Keratinocyte (primary cell): ENCODE measurements at regions not wholly inside any gene's neighbourhood (a gene's known extent, or its start where the extent isn't known, plus 50 kb on each side); places are given as distances from the start of the nearest gene placed in this dataset.

Experiments used
- DNase-seq: peaks from one replicate; pipeline ENCODE4 v3.0.0-alpha.2; 2011; ENCODE audit warnings: low read depth, missing footprints, low spot score
- FAIRE-seq: peaks from 2 replicates; lab custom pipeline; 2011; peaks lifted over from hg19 to GRCh38; lab: Jason Lieb, UNC
- H2AFZ ChIP-seq: 2 replicates; pipeline ENCODE4 v1.6.0; 2012; ENCODE audit warnings: low read length, control low read depth, inconsistent platforms; ENCODE audit not compliant: control insufficient read depth
- H3K27ac ChIP-seq: 2 replicates; pipeline ENCODE4 v1.5.1; 2011; ENCODE audit warnings: low read length; ENCODE audit not compliant: control insufficient read depth, insufficient read depth
- H3K27me3 ChIP-seq: 3 replicates; pipeline ENCODE4 v1.6.0; 2011; ENCODE audit warnings: low read length; ENCODE audit not compliant: control insufficient read depth, insufficient read depth; ENCODE audit errors: extremely low read depth
- H3K36me3 ChIP-seq, 2 experiments: 2 replicates in 1 of 2; 3 replicates in 1 of 2; pipeline ENCODE4 v1.5.1; 2011; ENCODE audit warnings: low read length in 2 of 2, mild to moderate bottlenecking in 1 of 2; ENCODE audit not compliant: control insufficient read depth in 2 of 2, insufficient read depth in 2 of 2; ENCODE audit errors: extremely low read depth in 1 of 2
- H3K4me1 ChIP-seq: 3 replicates; pipeline ENCODE4 v1.5.1; 2011; ENCODE audit warnings: low read length; ENCODE audit not compliant: control insufficient read depth, insufficient read depth; ENCODE audit errors: extremely low read depth
- H3K4me2 ChIP-seq: 3 replicates; pipeline ENCODE4 v1.6.0; 2011; ENCODE audit warnings: low read depth, low read length; ENCODE audit not compliant: control insufficient read depth, insufficient read depth; ENCODE audit errors: extremely low read depth
- H3K4me3 ChIP-seq, 3 experiments: fragments of 200-600 bp in 1 of 3; sonication (generic) in 1 of 3; 2 replicates in 2 of 3; 3 replicates in 1 of 3; pipeline ENCODE4 v1.5.1; 2011 to 2016; ENCODE audit warnings: low read length in 3 of 3, mild to moderate bottlenecking in 3 of 3, control low read depth in 2 of 3, inconsistent platforms in 1 of 3, low read depth in 1 of 3, mixed read lengths in 1 of 3, mixed run types in 1 of 3, moderate library complexity in 1 of 3; ENCODE audit not compliant: control insufficient read depth in 2 of 3, insufficient read depth in 2 of 3; ENCODE audit errors: extremely low read depth in 1 of 3
- H3K79me2 ChIP-seq: 2 replicates; pipeline ENCODE4 v1.6.0; 2012; ENCODE audit warnings: low read length; ENCODE audit not compliant: control insufficient read depth, insufficient read depth
- H3K9ac ChIP-seq: 3 replicates; pipeline ENCODE4 v1.6.0; 2011; ENCODE audit warnings: low read length; ENCODE audit not compliant: control insufficient read depth, insufficient read depth; ENCODE audit errors: extremely low read depth
- H3K9me1 ChIP-seq: 3 replicates; pipeline ENCODE4 v1.6.0; 2011; ENCODE audit warnings: low read length; ENCODE audit not compliant: control insufficient read depth, insufficient read depth; ENCODE audit errors: extremely low read depth
- H3K9me3 ChIP-seq: 2 replicates; pipeline ENCODE4 v1.5.1; 2012; ENCODE audit warnings: low read depth, low read length; ENCODE audit not compliant: control insufficient read depth
- H4K20me1 ChIP-seq: 3 replicates; pipeline ENCODE4 v1.6.0; 2011; ENCODE audit warnings: low read length; ENCODE audit not compliant: control insufficient read depth, insufficient read depth; ENCODE audit errors: extremely low read depth
- EZH2 ChIP-seq: IDR thresholded peaks from one replicate; pipeline ENCODE4 v1.6.1; 2012; ENCODE audit warnings: inconsistent platforms, mild to moderate bottlenecking, low read length, moderate library complexity
- dilution Hi-C: fragments of 300-500 bp; cut with MboI; formaldehyde crosslinking; loops from one replicate; pipeline ENCODE4 v1.7.0; 2020; ENCODE audit warnings: low sequenced_read_pairs; ENCODE audit not compliant: extremely low pct_ligation_motif_present
- TF ChIP-seq, protein P1 (sequence below), 3 experiments: IDR thresholded peaks in 1 of 3; conservative IDR thresholded peaks in 1 of 3; optimal IDR thresholded peaks in 1 of 3; 2 replicates in 2 of 3; 3 replicates in 1 of 3; pipeline versions ENCODE3 to v1.5.1; 2011; ENCODE audit warnings: low read length in 3 of 3, mild to moderate bottlenecking in 3 of 3, moderate library complexity in 2 of 3, control low read depth in 1 of 3, inconsistent platforms in 1 of 3; ENCODE audit not compliant: insufficient read depth in 2 of 3; ENCODE audit errors: extremely low read depth in 1 of 3

DNA sequence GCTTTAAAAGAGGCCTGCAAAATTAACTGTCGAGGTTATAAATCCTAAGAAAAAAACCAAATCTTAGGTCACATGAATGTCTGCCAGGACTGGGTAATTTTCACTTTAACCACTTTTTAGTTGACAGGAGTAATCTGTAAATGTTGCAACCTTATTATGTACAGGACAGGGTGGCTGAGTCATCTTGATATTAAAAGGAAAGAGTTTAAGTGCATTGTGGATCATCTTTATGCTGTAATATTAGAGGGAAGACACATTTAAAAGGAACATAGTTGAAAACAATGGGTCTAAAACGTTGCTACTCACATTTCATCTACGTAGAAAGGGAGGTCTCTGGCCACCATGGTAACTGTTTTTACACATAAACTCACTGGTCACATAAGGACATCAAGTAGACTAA is 115.5 kb downstream of the LSMEM1 start:
- H2AFZ ChIP-seq = no peak overlapping the region
- H3K27me3 ChIP-seq = no peaks in the 10 kb centered on the region
- H3K4me2 ChIP-seq = no peak overlapping the region
- H3K4me3 ChIP-seq = no peak overlapping the region
- H3K79me2 ChIP-seq = no peaks in the 10 kb centered on the region
- no peaks in the 10 kb centered on the region for H3K36me3 ChIP-seq
- no peaks in the 10 kb centered on the region for H3K9me1 ChIP-seq
- FAIRE-seq = no peak
- no peaks in the 10 kb centered on the region for H3K9me3 ChIP-seq
- dilution Hi-C loops = no loop called here
- DNase-seq = no peak
- no peak for TF ChIP-seq EZH2
- TF ChIP-seq, protein P1, sequence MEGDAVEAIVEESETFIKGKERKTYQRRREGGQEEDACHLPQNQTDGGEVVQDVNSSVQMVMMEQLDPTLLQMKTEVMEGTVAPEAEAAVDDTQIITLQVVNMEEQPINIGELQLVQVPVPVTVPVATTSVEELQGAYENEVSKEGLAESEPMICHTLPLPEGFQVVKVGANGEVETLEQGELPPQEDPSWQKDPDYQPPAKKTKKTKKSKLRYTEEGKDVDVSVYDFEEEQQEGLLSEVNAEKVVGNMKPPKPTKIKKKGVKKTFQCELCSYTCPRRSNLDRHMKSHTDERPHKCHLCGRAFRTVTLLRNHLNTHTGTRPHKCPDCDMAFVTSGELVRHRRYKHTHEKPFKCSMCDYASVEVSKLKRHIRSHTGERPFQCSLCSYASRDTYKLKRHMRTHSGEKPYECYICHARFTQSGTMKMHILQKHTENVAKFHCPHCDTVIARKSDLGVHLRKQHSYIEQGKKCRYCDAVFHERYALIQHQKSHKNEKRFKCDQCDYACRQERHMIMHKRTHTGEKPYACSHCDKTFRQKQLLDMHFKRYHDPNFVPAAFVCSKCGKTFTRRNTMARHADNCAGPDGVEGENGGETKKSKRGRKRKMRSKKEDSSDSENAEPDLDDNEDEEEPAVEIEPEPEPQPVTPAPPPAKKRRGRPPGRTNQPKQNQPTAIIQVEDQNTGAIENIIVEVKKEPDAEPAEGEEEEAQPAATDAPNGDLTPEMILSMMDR (optimal IDR thresholded peaks at IDR 0.05 in 1 of 3, IDR thresholded peaks at IDR 0.05 in 1 of 3, conservative IDR thresholded peaks at IDR 0.05 in 1 of 3; ENCODE audit: extremely low read depth in 1 of 3, insufficient read depth in 2 of 3, low read length in 3 of 3) = no peak
- H4K20me1 ChIP-seq = no peaks in the 10 kb centered on the region
- no peak overlapping the region for H3K9ac ChIP-seq
- H3K27ac ChIP-seq = no peak overlapping the region
- no peaks in the 10 kb centered on the region for H3K4me1 ChIP-seq

DNA sequence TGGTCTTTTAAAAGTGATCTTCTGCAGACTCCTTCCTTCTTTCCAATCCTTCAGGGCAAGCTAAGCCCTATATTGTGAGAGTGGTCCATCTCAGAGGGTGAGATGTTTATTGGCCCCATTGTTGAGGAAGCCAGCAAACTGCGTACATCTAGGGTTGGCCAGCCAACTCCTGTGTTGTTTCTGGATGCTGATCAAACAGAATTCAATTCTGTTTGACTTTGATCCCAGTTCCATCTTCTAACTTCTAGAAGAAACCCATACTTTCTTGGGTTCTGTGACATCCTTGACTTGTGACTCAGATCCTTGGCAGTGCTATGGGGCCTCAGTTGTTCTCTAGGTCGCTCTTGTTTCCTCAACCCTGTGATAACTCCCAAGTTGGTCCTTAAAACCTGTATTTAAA is 116.2 kb downstream of the LSMEM1 start:
- Histone ChIP-seq H3K27me3 (no peaks in the 10 kb centered on the region), H3K9ac (no peak overlapping the region), H2AFZ (no peak overlapping the region), H3K79me2 (no peaks in the 10 kb centered on the region), H3K9me1 (no peaks in the 10 kb centered on the region), H4K20me1 (no peaks in the 10 kb centered on the region), H3K27ac (no peak overlapping the region), H3K4me2 (no peak overlapping the region), H3K36me3 (no peaks in the 10 kb centered on the region), H3K4me1 (no peaks in the 10 kb centered on the region), H3K9me3 (no peaks in the 10 kb centered on the region), H3K4me3 (no peak overlapping the region)
- TF ChIP-seq, protein P1 (optimal IDR thresholded peaks at IDR 0.05 in 1 of 3, IDR thresholded peaks at IDR 0.05 in 1 of 3, conservative IDR thresholded peaks at IDR 0.05 in 1 of 3; ENCODE audit: extremely low read depth in 1 of 3, insufficient read depth in 2 of 3, low read length in 3 of 3) = no peak
- no peak for TF ChIP-seq EZH2
- dilution Hi-C loops = no loop called here
- FAIRE-seq = no peak
- DNase-seq = no peak
